Nephron progenitor cell (in vitro differentiated cells): ENCODE measurements at regions not wholly inside any gene's neighbourhood (a gene's known extent, or its start where the extent isn't known, plus 50 kb on each side); places are given as distances from the start of the nearest gene placed in this dataset.

ENCODE experiments used
- DNase-seq: peaks from one replicate; pipeline ENCODE4 v3.0.0; 2021
- H3K27ac Mint-ChIP-seq: 2 replicates; pipeline ENCODE4 v1.8.0; 2021; ENCODE audit warnings: mild to moderate bottlenecking, moderate library complexity, mixed read lengths
- H3K27me3 Mint-ChIP-seq: 2 replicates; pipeline ENCODE4 v1.8.0; 2021; ENCODE audit warnings: mild to moderate bottlenecking, low read depth, mixed read lengths; ENCODE audit not compliant: poor library complexity
- H3K36me3 Mint-ChIP-seq: 2 replicates; pipeline ENCODE4 v1.8.0; 2021; ENCODE audit warnings: low read depth, mixed read lengths
- H3K4me1 Mint-ChIP-seq: 2 replicates; pipeline ENCODE4 v1.8.0; 2021; ENCODE audit warnings: mixed read lengths
- H3K4me3 Mint-ChIP-seq: 2 replicates; pipeline ENCODE4 v1.8.0; 2021; ENCODE audit warnings: mild to moderate bottlenecking, moderate library complexity, mixed read lengths
- H3K9me3 Mint-ChIP-seq: 2 replicates; pipeline ENCODE4 v1.8.0; 2021; ENCODE audit warnings: mild to moderate bottlenecking, moderate library complexity, mixed read lengths
- TF ChIP-seq, protein P1 (sequence below): fragments of 200-600 bp; sonication (generic); IDR thresholded peaks from 2 replicates; pipeline ENCODE4 v1.5.0; 2021; ENCODE audit warnings: antibody characterized with exemption

DNA sequence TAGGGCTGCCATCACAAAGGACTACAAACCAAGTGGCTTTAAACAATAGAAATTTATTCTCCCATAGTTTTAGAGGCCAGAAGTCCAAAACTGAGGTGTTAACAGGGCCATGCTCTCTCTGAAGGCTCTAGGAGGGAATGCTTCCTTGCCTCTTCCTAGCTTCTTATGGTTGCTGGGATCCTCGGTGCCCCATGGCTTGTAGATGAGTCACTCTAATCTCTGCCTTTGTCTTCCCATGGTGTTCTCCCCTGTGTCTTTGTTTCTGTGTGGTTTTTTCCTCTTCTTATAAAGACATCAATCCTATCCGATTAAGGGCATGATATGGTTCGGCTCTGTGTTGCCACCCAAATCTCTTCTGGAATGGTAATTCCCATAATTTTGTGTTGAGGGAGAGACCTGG, 178.8 kb upstream of the NREP start:
- H3K36me3 Mint-ChIP-seq: no peaks in the 10 kb centered on the region
- DNase-seq: no peak
- no peak overlapping the region for H3K27ac Mint-ChIP-seq
- no peaks in the 10 kb centered on the region for H3K9me3 Mint-ChIP-seq
- no peaks in the 10 kb centered on the region for H3K4me1 Mint-ChIP-seq
- TF ChIP-seq, protein P1, sequence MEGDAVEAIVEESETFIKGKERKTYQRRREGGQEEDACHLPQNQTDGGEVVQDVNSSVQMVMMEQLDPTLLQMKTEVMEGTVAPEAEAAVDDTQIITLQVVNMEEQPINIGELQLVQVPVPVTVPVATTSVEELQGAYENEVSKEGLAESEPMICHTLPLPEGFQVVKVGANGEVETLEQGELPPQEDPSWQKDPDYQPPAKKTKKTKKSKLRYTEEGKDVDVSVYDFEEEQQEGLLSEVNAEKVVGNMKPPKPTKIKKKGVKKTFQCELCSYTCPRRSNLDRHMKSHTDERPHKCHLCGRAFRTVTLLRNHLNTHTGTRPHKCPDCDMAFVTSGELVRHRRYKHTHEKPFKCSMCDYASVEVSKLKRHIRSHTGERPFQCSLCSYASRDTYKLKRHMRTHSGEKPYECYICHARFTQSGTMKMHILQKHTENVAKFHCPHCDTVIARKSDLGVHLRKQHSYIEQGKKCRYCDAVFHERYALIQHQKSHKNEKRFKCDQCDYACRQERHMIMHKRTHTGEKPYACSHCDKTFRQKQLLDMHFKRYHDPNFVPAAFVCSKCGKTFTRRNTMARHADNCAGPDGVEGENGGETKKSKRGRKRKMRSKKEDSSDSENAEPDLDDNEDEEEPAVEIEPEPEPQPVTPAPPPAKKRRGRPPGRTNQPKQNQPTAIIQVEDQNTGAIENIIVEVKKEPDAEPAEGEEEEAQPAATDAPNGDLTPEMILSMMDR: no peak
- H3K27me3 Mint-ChIP-seq: peaks cover 12% of the 10 kb centered on the region
- H3K4me3 Mint-ChIP-seq: no peak overlapping the region

DNA sequence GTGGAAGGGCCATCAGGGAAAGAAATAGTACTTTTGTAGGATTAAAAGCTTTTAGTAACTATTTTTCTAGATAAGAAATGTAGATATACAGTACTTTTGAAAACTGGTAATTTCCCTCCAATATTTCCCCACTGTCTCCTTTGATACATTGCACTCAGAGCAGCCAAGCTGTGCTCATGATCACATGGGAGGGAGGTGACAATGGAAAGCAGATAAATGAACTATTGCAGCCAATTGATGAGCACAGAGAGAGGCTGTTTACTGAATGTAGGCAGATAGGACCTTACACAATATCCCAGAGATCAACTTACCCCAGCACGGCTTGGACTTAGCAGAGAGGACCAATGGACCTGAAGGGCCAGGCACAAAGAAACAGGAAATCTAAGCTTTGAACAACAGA, 178.0 kb upstream of the NREP start:
- no peak for DNase-seq
- H3K27ac Mint-ChIP-seq: no peak overlapping the region
- H3K36me3 Mint-ChIP-seq: no peaks in the 10 kb centered on the region
- TF ChIP-seq, protein P1: no peak
- H3K9me3 Mint-ChIP-seq: no peaks in the 10 kb centered on the region
- H3K4me1 Mint-ChIP-seq: no peaks in the 10 kb centered on the region
- peaks cover 9% of the 10 kb centered on the region for H3K27me3 Mint-ChIP-seq
- H3K4me3 Mint-ChIP-seq: no peak overlapping the region

DNA sequence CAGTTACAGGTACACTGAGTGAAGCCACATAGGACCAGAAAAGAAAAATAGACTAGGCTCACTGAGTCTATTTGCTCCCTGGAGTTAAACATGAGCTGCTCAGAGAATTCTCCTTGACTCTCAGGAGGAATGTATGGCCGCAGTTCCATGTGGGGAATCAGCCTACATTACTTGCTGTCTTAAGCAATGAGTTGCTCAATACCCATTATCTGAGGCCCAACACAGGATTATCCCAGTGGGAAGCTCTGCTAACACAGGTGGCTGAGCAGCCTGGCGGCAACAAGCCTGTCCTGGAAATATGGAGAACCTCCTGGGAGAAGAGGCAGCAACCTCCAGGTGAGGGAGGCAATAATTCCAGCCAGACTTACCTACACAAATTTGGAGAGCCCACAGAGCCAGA, 177.5 kb upstream of the NREP start:
- no peak overlapping the region for H3K4me3 Mint-ChIP-seq
- H3K27ac Mint-ChIP-seq: no peak overlapping the region
- no peak for DNase-seq
- peaks cover 9% of the 10 kb centered on the region for H3K27me3 Mint-ChIP-seq
- no peaks in the 10 kb centered on the region for H3K9me3 Mint-ChIP-seq
- H3K4me1 Mint-ChIP-seq: no peaks in the 10 kb centered on the region
- no peaks in the 10 kb centered on the region for H3K36me3 Mint-ChIP-seq
- TF ChIP-seq, protein P1: no peak

DNA sequence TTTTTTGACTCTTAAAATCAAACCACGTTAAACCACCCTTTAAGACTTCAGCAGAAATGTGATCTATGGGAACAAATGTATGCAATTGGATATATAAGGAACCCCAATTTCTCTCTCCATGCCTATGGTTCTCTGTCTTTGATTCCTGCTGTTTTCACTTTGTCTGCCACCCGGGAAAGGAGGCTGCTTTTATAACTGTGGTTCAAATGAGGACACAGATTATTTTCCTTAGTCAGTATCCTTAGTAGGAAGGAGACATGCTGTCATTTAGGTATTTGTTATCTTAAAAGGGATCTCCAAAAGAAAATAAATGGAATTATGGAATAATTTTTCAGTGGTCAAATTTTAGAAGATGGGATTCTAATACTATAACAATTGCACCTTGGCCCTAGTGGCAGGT, 176.1 kb upstream of the NREP start:
- no peaks in the 10 kb centered on the region for H3K9me3 Mint-ChIP-seq
- peaks cover 9% of the 10 kb centered on the region for H3K27me3 Mint-ChIP-seq
- H3K36me3 Mint-ChIP-seq: no peaks in the 10 kb centered on the region
- TF ChIP-seq, protein P1: no peak
- H3K27ac Mint-ChIP-seq: no peak overlapping the region
- no peak for DNase-seq
- no peaks in the 10 kb centered on the region for H3K4me1 Mint-ChIP-seq
- H3K4me3 Mint-ChIP-seq: no peak overlapping the region

DNA sequence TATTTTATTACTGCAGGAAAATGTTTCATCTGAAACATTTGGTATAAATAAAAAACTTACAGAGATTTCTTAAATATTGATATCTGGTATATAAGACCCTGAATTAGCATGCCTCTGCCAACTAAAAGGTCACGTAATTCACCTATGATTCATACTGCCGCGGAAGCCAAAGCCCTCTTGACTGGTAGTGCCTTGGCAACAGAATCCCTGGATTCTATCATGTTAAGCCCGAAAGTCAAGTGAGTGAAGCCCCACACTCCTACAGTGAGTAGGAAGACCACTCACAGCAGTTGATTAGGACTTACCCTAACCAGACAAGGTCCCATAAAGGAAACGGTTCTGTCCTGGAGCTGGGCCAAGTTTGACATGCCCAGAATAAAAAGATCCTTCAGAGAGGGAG, 175.6 kb upstream of the NREP start:
- Mint-ChIP-seq H3K36me3 (no peaks in the 10 kb centered on the region), H3K27me3 (peaks cover 5% of the 10 kb centered on the region), H3K4me3 (no peak overlapping the region), H3K27ac (no peak overlapping the region), H3K9me3 (no peaks in the 10 kb centered on the region), H3K4me1 (no peaks in the 10 kb centered on the region)
- TF ChIP-seq, protein P1: no peak
- no peak for DNase-seq

DNA sequence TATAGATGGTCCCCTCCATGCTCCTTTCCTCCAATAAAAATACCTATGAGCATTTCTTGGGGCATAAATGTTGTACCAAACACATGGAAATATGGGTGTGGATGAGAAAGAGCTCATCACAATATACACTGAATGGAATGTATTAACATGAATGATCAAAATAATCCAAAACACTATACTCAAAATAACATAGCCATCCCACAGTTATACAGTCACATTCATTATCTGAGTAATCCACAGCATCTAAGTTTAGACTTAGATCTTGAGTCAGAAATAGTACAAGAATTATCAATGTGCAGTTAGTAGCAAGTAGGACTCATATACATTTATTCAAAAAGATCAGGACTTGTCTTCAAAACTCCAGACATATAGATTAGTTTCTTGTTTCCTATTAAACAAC, 175.2 kb upstream of the NREP start:
- Mint-ChIP-seq H3K36me3 (no peaks in the 10 kb centered on the region), H3K4me1 (no peaks in the 10 kb centered on the region), H3K27ac (no peak overlapping the region), H3K4me3 (no peak overlapping the region), H3K27me3 (peaks cover 5% of the 10 kb centered on the region), H3K9me3 (no peaks in the 10 kb centered on the region)
- no peak for DNase-seq
- TF ChIP-seq, protein P1: no peak
